NCI-H146 treated with DMSO at 0.1 percent for 48 hours (cell line): ENCODE measurements at regions not wholly inside any gene's neighbourhood (a gene's known extent, or its start where the extent isn't known, plus 50 kb on each side); places are given as distances from the start of the nearest gene placed in this dataset.
A peak's percentile ranks its signal among the peaks of the same experiment; 100 is the strongest.
"Not testable (repeated sequence)": the region's sequence is repeated elsewhere in the genome, so short reads cannot be mapped to it uniquely, and the experiment has no call there.

ENCODE experiments used
- DNase-seq: peaks from one replicate; lab custom pipeline; 2025; ENCODE audit not compliant: unreplicated experiment; lab: John Stamatoyannopoulos, UW

GRCh38 chr7:118777308-118777707, 552.8 kb downstream of the ANKRD7 start:
- no peak for DNase-seq

- no peak for DNase-seq
Measured at GRCh38 chr7:118792682-118793081, 568.2 kb downstream of the ANKRD7 start.

DNA sequence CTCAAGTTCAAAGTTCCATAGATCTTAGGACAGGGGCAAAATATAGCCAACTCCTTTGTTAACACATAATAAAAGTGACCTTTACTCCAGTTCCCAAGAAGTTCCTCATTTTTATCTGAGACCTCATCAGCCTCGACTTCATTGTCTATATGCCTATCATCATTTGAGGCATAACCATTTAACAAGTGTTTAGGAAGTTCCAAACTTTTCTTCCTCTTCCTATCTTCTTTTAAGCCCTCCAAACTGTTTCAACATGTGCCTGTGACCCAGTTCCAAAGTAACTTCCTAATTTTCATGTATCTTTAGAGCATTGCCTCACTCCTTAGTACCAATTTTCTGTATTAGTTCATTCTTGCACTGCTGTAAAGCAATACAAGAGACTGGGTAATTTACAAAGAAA, 569.1 kb downstream of the ANKRD7 start:
- no peak for DNase-seq

DNA sequence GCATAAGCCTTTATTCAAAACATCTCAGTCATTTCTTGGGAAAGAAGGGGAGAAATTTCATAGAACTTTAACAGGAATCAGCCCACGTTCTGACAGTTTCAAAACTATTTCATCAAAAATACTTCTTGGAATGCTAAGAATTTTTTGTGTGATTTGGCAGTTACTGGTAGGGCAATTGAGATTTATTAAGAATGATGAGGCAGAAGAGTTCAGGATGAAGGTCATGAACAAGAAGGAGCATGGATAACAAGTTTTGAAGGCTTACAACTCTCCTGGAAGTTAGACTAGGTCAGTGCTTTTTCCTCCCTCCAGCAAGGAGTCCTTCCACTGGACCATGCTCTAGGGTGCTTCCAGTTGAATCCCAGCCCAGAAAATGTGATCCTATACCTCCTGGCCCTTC, 569.9 kb downstream of the ANKRD7 start:
- DNase-seq = no peak

DNA sequence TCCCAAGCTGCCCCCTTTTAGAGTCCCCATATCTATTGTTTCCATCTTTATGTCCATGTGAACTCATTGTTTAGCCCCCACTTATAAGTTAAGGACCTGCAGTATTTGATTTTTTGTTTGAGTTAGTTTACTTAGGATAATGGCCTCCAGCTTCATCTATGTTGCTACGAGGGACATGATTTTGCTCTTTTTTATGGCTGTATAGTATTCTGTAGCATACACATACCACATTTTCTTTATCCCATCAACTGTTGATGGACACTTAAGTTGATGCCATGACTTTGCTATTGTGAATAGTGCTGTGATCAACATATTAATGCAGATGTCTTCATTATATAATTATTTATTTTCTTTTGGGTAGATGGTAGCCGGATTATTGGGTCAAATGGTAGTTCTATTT, 576.9 kb downstream of the ANKRD7 start:
- DNase-seq = no peak

GRCh38 chr7:118802726-118803125, 578.2 kb downstream of the ANKRD7 start:
- DNase-seq = no peak

- DNase-seq = no peak
Measured at GRCh38 chr7:118826246-118826645, 601.7 kb downstream of the ANKRD7 start.

GRCh38 chr7:118836933-118837332, 612.4 kb downstream of the ANKRD7 start:
- no peak for DNase-seq

GRCh38 chr7:118839515-118839914, 615.0 kb downstream of the ANKRD7 start:
- DNase-seq = no peak

GRCh38 chr7:118843456-118843855, 619.0 kb downstream of the ANKRD7 start:
- DNase-seq = no peak

GRCh38 chr7:118844748-118845147, 620.2 kb downstream of the ANKRD7 start:
- DNase-seq = no peak

- no peak for DNase-seq
Measured at GRCh38 chr7:118845791-118846190, 621.3 kb downstream of the ANKRD7 start.

GRCh38 chr7:118846977-118847376, 622.5 kb downstream of the ANKRD7 start:
- no peak for DNase-seq

- peak; percentile 59 for DNase-seq
Measured at GRCh38 chr7:118855290-118855689, 630.8 kb downstream of the ANKRD7 start.

- DNase-seq = no peak
Measured at GRCh38 chr7:118858651-118859149, 634.2 kb downstream of the ANKRD7 start.

DNA sequence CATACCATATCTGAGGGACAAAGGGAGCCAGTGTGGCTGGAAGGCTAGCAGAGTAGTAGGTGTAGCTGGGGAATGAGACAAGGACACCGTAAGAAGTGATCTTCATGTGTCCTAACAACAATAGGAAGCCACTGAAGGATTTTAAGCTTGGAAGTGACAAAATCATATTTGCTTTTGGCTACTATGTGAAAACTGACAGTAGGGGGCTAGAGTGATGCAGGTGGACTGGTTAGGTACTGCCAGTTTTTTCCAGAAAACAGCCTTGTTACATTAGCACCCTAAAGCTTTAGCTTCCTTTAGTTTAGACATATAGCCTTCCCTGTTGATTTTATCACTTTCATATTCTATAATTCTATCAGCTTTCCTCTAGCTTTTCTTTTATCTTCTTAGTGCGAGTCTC, 637.1 kb downstream of the ANKRD7 start:
- DNase-seq = no peak

GRCh38 chr7:118862740-118863139, 638.2 kb downstream of the ANKRD7 start:
- no peak for DNase-seq

DNA sequence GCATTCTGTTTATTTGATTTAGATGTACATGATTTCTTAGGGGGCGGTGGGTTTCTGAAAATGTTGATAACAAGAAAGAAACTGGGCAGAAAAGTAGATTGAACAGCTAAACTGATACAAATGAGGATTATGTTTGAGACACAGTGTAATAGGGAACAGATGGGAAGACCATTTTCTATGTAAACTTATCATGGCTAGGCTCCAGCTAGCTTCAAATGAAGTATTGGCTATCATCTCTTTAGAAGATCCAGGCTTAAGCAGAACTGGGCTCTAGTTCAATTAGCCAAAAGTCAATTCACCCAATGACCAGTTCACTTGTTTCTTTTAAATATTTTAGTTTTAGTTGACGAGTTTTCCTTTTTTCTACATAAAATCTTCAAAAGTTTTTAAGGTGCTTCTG, 639.5 kb downstream of the ANKRD7 start:
- no peak for DNase-seq

DNA sequence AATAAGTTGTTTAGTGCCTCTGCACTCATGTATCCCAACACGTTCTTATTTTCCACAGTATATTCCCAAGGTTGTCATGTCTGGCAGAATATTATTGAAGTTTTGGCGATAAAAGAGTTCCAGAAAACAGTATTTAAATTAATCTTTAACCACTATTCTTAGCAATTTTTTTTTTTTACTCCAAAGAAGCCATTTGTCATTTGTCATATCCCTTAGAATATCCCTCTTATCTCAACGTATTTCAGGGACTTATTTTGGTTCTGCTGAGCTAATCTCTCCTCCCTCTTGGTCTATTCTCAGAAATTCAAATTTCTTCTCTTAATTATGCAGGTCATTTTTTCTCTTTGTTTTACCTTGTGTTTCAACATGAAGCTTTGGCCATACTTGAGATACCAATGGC, 643.4 kb downstream of the ANKRD7 start:
- DNase-seq = no peak

DNA sequence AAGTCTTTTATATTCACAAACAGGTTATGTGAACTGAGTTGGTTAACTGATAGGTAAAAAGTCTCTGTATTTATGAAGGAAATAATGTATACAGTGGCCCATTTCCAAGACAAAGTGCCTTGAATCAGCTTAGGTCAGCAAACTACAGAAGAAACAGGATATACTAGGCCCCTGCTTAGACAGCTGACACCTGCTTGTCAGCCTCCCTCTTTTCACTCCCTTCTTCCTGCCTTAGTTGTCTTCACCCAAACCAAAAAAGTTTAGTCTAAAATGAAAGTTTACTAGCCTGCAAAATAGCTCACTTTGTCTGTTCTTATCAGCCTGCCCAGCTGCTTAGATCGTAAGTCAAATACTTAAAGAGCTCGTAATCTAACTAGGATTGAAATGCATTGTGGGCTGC, 644.6 kb downstream of the ANKRD7 start:
- not testable (repeated sequence) for DNase-seq

DNA sequence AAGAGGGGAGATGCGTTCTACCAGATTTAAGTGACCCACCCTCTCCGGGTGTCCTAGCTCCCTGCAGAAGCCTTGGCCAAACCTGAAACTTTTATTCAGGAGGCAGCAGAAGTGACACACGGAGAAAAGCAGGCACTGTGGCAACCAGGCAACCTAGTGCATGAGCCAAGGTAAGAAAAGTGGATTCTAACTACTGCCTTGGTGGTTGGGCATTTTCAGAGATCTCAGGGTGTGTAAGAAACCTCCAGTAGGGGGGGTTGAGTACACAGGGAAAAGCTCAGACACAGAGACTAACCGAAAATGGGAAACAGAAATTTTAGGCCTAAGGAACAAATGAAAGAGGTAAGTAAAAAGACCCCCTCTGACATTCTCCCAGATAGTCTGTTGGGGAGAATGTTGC, 645.7 kb downstream of the ANKRD7 start:
- no peak for DNase-seq

GRCh38 chr7:118872568-118872967, 648.1 kb downstream of the ANKRD7 start:
- DNase-seq = peak; percentile 83

DNA sequence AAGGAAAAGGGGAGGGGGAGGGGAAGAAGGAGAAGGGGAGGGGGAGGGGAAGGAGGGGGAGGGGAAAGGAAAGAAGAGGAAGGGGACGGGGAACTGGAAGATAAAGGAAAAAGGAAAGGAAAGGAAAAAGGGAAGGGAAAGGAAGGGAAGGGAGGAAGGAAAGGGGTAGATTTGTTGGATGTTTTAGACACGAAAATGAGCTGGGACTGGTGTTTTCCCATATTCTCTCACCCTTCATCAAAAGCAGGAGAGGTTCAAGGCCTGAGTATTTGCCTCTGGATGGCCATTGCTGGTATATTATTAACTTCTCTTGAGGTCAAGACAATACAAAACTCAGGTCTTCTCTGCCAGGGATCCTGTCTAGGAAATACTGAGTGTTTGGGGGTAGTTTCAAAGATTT, 652.7 kb downstream of the ANKRD7 start:
- DNase-seq = no peak

DNA sequence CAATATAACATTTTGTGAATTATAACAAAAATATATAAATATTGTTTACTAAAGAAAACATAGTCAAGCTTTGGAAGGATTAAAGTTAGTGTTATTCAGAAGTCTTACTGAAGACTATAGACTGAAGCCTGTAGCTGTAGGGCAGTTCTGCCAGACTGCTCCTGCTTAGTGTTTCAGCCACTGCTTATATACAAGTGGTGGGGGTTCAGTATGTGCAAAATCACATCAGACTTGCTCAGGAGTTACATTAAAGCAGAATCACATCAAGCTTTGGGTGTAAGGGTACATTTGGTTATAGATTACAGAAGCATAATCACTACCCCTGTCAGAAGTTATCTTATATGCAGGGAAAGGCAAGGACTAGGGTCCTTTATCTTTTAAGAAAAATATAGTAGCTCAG, 653.8 kb downstream of the ANKRD7 start:
- DNase-seq = no peak
